CD14-positive monocyte (primary cell): ENCODE measurements at regions not wholly inside any gene's neighbourhood (a gene's known extent, or its start where the extent isn't known, plus 50 kb on each side); places are given as distances from the start of the nearest gene placed in this dataset.

ENCODE experiments used
- DNase-seq, 3 donors: peaks; one replicate each; pipeline ENCODE4 v3.0.0-alpha.2; 2011 to 2022
- H2AFZ ChIP-seq: 2 replicates; pipeline ENCODE4 v1.6.0; 2012; ENCODE audit warnings: mild to moderate bottlenecking, low read depth, low read length, inconsistent platforms; ENCODE audit not compliant: insufficient read depth, poor library complexity, severe bottlenecking
- H3K27ac ChIP-seq, 2 donors: 1 replicate in 1 of 2; 2 replicates in 1 of 2; pipeline ENCODE4 v1.5.1; 2012 to 2013; ENCODE audit warnings: low read length in 2 of 2, control low read depth in 1 of 2, inconsistent platforms in 1 of 2, low read depth in 1 of 2, mild to moderate bottlenecking in 1 of 2
- H3K27me3 ChIP-seq, 2 donors: one replicate each; pipeline versions ENCODE4 v1.6.0 to v1.6.1; 2011 to 2013; ENCODE audit warnings: low read length in 2 of 2; ENCODE audit not compliant: control insufficient read depth in 2 of 2, insufficient read depth in 2 of 2
- H3K36me3 ChIP-seq, 2 donors: replicated peaks in 1 of 2; 1 replicate in 1 of 2; 2 replicates in 1 of 2; pipeline versions ENCODE4 v1.5.1 to v1.6.1; 2012 to 2013; ENCODE audit warnings: low read length in 2 of 2, control low read depth in 1 of 2, inconsistent platforms in 1 of 2, mild to moderate bottlenecking in 1 of 2; ENCODE audit not compliant: insufficient read depth in 2 of 2, control insufficient read depth in 1 of 2
- H3K4me1 ChIP-seq, 2 donors: 1 replicate in 1 of 2; 2 replicates in 1 of 2; pipeline versions ENCODE4 v1.5.1 to v1.6.1; 2012 to 2013; ENCODE audit warnings: low read length in 2 of 2, control low read depth in 1 of 2, inconsistent platforms in 1 of 2, mild to moderate bottlenecking in 1 of 2, moderate library complexity in 1 of 2; ENCODE audit not compliant: insufficient read depth in 2 of 2, control insufficient read depth in 1 of 2
- H3K4me2 ChIP-seq: replicated peaks from 2 replicates; pipeline ENCODE3; 2012; ENCODE audit warnings: low read length, moderate library complexity, mild to moderate bottlenecking; ENCODE audit not compliant: poor library complexity, severe bottlenecking; ENCODE audit errors: extremely low read depth
- H3K4me3 ChIP-seq, 3 experiments: fragments of 200-600 bp in 1 of 3; sonication (generic) in 1 of 3; replicated peaks in 1 of 3; 1 replicate in 2 of 3; 2 replicates in 1 of 3; pipeline ENCODE4 v1.5.1; 2011 to 2013; ENCODE audit warnings: low read length in 3 of 3, mild to moderate bottlenecking in 3 of 3, control low read depth in 2 of 3, low read depth in 2 of 3, inconsistent platforms in 1 of 3, moderate library complexity in 1 of 3
- H3K79me2 ChIP-seq: 2 replicates; pipeline ENCODE4 v1.6.0; 2012; ENCODE audit warnings: mild to moderate bottlenecking, control low read depth, inconsistent platforms, low read length, moderate library complexity; ENCODE audit not compliant: insufficient read depth
- H3K9ac ChIP-seq: 2 replicates; pipeline ENCODE4 v1.6.0; 2017; ENCODE audit warnings: low read length, mild to moderate bottlenecking; ENCODE audit not compliant: insufficient read depth, poor library complexity, severe bottlenecking
- H3K9me3 ChIP-seq, 2 donors: replicated peaks in 1 of 2; 1 replicate in 1 of 2; 2 replicates in 1 of 2; pipeline versions ENCODE4 v1.5.1 to v1.6.1; 2012 to 2013; ENCODE audit warnings: low read length in 2 of 2, control low read depth in 1 of 2; ENCODE audit not compliant: control insufficient read depth in 1 of 2, insufficient read depth in 1 of 2
- H4K20me1 ChIP-seq: 2 replicates; pipeline ENCODE4 v1.6.0; 2012; ENCODE audit warnings: mild to moderate bottlenecking, low read length, control low read depth, moderate library complexity; ENCODE audit not compliant: insufficient read depth
- H3K27ac Mint-ChIP-seq, 7 donors: one replicate each; pipeline ENCODE4 v1.8.0; 2020; ENCODE audit warnings: mild to moderate bottlenecking in 7 of 7, mixed read lengths in 7 of 7, moderate library complexity in 6 of 7, inconsistent platforms in 2 of 7
- H3K27me3 Mint-ChIP-seq, 3 donors: one replicate each; pipeline ENCODE4 v1.8.0; 2021 to 2022; ENCODE audit warnings: low read depth in 3 of 3, mild to moderate bottlenecking in 3 of 3, mixed read lengths in 3 of 3, moderate library complexity in 3 of 3, inconsistent platforms in 1 of 3
- H3K36me3 Mint-ChIP-seq, 2 donors: one replicate each; pipeline ENCODE4 v1.8.0; 2020; ENCODE audit warnings: mixed read lengths in 2 of 2, inconsistent platforms in 1 of 2, mild to moderate bottlenecking in 1 of 2
- H3K4me1 Mint-ChIP-seq: one replicate; pipeline ENCODE4 v1.8.0; 2020; ENCODE audit warnings: mild to moderate bottlenecking, mixed read lengths
- H3K4me3 Mint-ChIP-seq, 2 donors: one replicate each; pipeline ENCODE4 v1.8.0; 2020; ENCODE audit warnings: mild to moderate bottlenecking in 2 of 2, mixed read lengths in 2 of 2, moderate library complexity in 1 of 2
- H3K9me3 Mint-ChIP-seq, 7 donors: one replicate each; pipeline ENCODE4 v1.8.0; 2020 to 2022; ENCODE audit warnings: mixed read lengths in 7 of 7, mild to moderate bottlenecking in 6 of 7, moderate library complexity in 6 of 7, inconsistent platforms in 2 of 7
- CTCF ChIP-seq: fragments of 200-600 bp; IDR thresholded peaks from one replicate; pipeline ENCODE4 v1.8.0; 2022; ENCODE audit warnings: antibody characterized with exemption, mild to moderate bottlenecking
- WGBS: methylation state at CpG from one replicate; pipeline ENCODE4 v1.1.5; 2013; ENCODE audit warnings: missing lambda C conversion rate; ENCODE audit not compliant: insufficient coverage; 5-methylcytosine and 5-hydroxymethylcytosine counted together
- intact Hi-C, 2 donors: fragments of 100-400 bp; cut with micrococcal nuclease; formaldehyde crosslinking; loops; one replicate each; pipeline versions ENCODE4 v1.15.0 to v1.15.1; 2023

- H3K36me3 ChIP-seq, result no peaks in the 10 kb centered on the region
- H3K9me3 ChIP-seq, result no peaks in the 10 kb centered on the region
- H3K27me3 ChIP-seq, result no peaks in the 10 kb centered on the region
- no peak overlapping the region for H3K4me3 ChIP-seq
- H3K9ac ChIP-seq, result no peak overlapping the region
- no peaks in the 10 kb centered on the region for H3K4me1 Mint-ChIP-seq
- no peak overlapping the region for H2AFZ ChIP-seq
- intact Hi-C loops, result no loop called here
- no peak overlapping the region for H3K27ac Mint-ChIP-seq
- peaks cover 0 to 8% (median 2%) of the 10 kb centered on the region in 7 donors for H3K9me3 Mint-ChIP-seq
- no peak overlapping the region for H3K4me2 ChIP-seq
- 31% methylated on average over 4 of the region's 6 CpGs for WGBS
- H3K27ac ChIP-seq, result no peak overlapping the region
- no peak overlapping the region for H3K4me3 Mint-ChIP-seq
- TF ChIP-seq CTCF, result no peak
- peaks cover 0 to 5% (median 5%) of the 10 kb centered on the region in 3 donors for H3K27me3 Mint-ChIP-seq
- no peaks in the 10 kb centered on the region for H3K36me3 Mint-ChIP-seq
- H3K4me1 ChIP-seq, result no peaks in the 10 kb centered on the region
- H4K20me1 ChIP-seq, result no peaks in the 10 kb centered on the region
- no peaks in the 10 kb centered on the region for H3K79me2 ChIP-seq
- peak in 1 of 3 donors; percentile 6 for DNase-seq
Measured at GRCh38 chr4:54384563-54384962, 155.5 kb downstream of the PDGFRA start.

GRCh38 chr4:54386042-54386669 is 157.1 kb downstream of the PDGFRA start:
- no peak for TF ChIP-seq CTCF
- Histone ChIP-seq H3K79me2 (no peaks in the 10 kb centered on the region), H2AFZ (no peak overlapping the region), H3K4me3 (no peak overlapping the region), H3K27me3 (no peaks in the 10 kb centered on the region), H3K4me1 (no peaks in the 10 kb centered on the region), H3K9ac (no peak overlapping the region), H3K4me2 (no peak overlapping the region), H3K9me3 (no peaks in the 10 kb centered on the region), H3K27ac (no peak overlapping the region), H4K20me1 (no peaks in the 10 kb centered on the region), H3K36me3 (no peaks in the 10 kb centered on the region)
- intact Hi-C loops, result no loop called here
- Mint-ChIP-seq H3K9me3 (peaks cover 0 to 6% (median 0%) of the 10 kb centered on the region in 7 donors), H3K27ac (no peak overlapping the region), H3K27me3 (peaks cover 0 to 5% (median 5%) of the 10 kb centered on the region in 3 donors), H3K4me1 (no peaks in the 10 kb centered on the region), H3K4me3 (no peak overlapping the region), H3K36me3 (no peaks in the 10 kb centered on the region)
- DNase-seq, result no peak
- 50% methylated on average over 1 of the region's 10 CpGs for WGBS
